GM19238 (cell line): ENCODE measurements at regions not wholly inside any gene's neighbourhood (a gene's known extent, or its start where the extent isn't known, plus 50 kb on each side); places are given as distances from the start of the nearest gene placed in this dataset.

Source experiments
- DNase-seq: peaks from one replicate; pipeline ENCODE4 v3.0.0; 2011; ENCODE audit warnings: low spot score; ENCODE audit not compliant: insufficient read length

GRCh38 chr3:18295171-18295920 lies 129.8 kb downstream of the SATB1 start:
- peak; percentile 37 for DNase-seq

DNA sequence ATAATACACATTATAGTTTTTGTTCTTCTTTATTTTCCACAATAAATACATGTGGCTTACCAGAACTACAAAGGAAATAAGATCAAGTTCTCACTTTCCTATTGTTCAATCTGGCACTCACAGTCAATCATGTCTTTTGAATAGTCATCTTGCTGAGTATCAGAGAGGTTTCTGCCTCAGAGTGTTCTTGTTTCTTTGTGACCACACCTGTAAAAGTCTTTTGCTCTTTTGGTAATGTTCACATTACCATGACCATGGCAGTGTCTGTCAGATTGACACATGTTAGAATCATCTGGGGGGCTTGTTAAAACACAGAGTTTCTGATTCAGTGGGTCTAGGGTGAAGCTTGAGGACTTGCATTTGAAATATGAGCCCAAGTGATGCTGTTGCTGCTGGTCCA lies 135.0 kb downstream of the SATB1 start:
- DNase-seq: no peak

DNA sequence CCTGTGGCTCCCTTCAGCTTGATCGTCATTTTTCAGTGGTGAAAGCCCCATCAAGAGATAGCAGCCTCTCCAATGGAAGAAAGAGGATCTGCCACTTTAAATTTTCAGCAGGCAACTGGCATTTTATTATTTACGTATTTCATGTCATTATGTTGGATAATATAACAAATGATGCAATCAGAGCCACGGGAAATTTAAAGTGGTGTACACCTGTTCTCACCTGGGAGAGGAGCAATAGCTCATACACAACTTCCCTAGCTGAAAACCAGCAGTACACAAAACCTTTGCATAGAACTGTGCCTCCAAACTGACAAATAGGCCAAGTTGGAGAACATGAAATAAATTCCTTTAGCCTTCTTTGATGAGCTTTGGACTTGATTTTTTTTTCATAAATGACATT lies 136.9 kb downstream of the SATB1 start:
- DNase-seq: no peak

- DNase-seq: no peak
Measured at GRCh38 chr3:18284716-18285115, 140.4 kb downstream of the SATB1 start.

DNA sequence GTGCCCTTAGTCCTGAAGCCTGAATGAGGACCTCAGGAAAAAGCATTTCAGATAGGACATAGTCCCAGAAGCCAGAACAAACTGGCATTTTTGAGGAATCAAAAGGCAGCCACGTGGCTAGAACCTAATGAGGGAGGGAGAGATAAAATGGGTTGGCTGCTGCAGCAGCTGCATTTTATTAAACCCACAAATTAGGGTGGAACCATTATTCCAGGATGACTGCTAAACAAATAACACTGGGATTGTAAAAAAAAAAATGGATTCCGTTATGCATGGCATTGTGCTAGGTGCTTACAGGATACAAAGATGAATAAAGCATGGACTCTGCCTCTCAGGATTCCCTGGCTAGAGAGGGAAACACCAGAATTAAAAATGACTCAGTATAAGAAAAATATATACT lies 141.5 kb downstream of the SATB1 start:
- DNase-seq: no peak

GRCh38 chr3:18282507-18282906 lies 142.6 kb downstream of the SATB1 start:
- no peak for DNase-seq

DNA sequence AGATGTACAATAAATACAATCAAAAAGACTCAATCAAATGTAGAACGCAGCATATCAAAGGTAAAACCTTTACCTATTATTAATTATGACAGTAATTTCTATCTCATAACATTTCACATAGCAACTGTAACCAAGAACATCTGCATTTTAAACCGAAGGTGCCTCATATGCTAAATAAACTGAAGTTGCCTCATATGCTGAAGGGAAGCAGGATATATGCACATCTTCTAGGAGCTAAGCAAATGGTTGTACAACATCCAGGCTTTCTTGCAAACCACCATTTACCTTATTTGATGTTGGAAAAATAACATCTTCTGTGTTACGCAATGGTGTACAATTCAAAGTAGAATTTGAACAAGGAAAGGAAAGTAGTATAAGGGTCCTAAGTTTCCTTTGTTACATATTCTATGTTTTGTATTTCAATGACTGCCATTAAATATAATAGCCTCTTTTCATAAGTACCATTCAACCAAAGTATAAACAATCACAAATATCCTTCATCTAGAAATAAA lies 145.9 kb downstream of the SATB1 start:
- DNase-seq: no peak

DNA sequence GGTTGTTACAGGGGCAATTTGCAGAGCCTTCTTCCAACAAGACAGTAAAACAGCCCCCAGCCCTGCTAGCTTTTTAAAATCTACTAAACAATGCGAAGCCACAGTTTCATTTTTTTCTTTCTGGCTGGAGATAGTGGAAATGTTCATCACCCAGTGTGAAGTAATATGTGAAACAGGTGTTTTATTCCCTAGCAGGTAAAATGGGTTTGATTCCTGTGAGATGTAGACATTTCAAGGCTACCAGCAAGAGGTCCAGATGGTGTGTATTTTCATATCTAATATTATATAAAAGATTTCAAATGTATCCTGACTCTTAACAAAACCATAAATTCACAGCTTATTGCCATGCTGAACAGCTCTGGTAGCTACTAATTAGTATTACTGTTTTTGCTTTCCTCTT lies 160.3 kb downstream of the SATB1 start:
- DNase-seq: no peak

DNA sequence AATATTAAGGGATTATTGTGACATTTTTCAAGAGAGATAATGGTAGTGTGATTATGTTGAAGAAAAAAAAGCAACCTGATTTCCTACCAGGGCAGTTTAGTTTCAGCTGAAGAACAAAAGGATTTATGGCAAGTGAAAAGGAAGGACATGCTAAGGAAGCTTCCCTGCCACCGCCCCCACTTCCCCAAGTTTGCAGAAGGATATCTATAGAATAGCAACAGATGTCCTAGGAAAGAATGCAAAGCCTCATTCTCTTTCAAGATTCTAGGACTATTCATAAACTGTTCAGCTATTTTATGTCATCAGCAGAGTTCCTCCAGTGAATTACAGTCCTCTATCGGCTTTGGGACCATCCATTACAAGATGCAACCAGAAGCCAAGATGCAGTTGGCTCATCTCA lies 160.8 kb downstream of the SATB1 start:
- no peak for DNase-seq

DNA sequence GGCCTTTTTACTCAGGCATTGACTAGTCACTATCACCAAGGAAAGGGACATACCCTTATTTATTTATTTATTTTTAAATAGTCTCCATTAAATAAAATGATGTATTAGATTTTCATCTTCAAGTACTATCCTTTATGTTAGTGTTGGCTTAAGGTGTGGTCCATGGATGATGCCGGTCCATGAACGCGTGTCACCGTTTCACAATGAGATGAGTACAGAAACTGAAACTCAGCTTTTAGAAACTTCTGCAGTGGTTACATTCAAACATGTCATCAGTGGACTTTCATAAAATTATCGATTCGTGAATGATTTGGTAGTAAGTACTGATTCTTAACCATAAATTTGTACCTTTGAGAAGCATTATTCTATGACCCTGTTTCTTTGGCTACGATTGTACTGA lies 166.6 kb downstream of the SATB1 start:
- DNase-seq: no peak

GRCh38 chr3:18252578-18252977 lies 172.6 kb downstream of the SATB1 start:
- no peak for DNase-seq

DNA sequence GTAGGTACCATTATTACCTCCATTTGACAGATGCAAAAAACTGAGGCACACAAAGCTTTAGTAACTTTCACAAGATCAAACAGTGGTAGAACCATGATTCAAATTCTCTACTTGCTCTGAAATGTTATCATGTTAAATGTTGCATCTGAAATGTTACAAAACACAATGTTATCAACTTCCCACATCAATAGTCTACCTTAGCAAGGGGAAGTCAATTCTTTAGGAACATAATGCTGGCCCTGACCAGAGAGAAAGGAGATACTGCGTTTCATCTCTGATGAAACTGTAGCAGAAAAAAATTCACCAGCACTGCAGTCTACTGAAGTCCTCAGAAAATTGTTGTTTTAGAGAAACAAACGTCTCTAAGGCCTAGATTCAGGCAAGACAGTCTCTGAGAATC lies 174.1 kb downstream of the SATB1 start:
- no peak for DNase-seq

GRCh38 chr3:18249126-18249525 lies 176.0 kb downstream of the SATB1 start:
- no peak for DNase-seq

GRCh38 chr3:18247776-18248310 lies 177.3 kb downstream of the SATB1 start:
- no peak for DNase-seq

GRCh38 chr3:18247139-18247695 lies 177.9 kb downstream of the SATB1 start:
- DNase-seq: no peak

GRCh38 chr3:18246336-18247060 lies 178.6 kb downstream of the SATB1 start:
- no peak for DNase-seq

GRCh38 chr3:18245721-18246120 lies 179.4 kb downstream of the SATB1 start:
- DNase-seq: no peak

DNA sequence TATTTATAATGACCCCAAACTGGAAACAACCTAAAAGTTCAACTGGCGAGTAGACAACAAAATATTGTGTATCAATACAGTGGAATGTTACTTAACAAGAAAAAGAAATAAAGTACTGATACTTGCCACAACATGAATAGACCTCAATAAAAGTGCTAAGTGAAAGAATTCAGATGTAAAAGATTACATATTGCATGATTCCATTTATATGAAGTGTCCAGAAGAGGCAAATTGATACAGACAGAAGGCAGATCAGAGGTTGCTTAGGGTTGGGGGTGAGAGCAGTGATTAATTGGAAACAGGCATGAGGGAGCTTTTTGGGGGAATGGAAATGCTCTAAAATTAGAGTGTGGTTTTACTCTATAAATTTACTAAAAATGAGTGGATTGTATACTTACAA lies 183.3 kb downstream of the SATB1 start:
- DNase-seq: no peak

DNA sequence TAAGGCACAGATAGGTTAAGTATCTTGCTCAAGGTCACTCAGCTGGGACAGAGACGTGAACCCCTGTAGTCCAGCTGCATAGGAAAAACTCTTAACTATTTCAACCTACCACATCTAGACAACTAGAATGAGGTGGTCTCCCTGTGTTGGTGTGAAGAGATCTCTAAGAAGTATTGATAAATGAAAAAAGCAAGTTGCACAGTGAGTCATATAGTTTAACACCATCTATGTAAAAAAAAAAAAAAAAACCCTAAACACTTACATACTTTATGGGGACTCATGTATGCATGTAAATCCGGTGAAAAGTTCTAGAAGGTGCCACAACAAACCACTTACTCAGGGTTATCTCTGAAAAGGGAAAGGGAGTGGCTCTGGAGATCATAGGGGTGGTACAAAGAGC lies 185.5 kb downstream of the SATB1 start:
- DNase-seq: no peak

DNA sequence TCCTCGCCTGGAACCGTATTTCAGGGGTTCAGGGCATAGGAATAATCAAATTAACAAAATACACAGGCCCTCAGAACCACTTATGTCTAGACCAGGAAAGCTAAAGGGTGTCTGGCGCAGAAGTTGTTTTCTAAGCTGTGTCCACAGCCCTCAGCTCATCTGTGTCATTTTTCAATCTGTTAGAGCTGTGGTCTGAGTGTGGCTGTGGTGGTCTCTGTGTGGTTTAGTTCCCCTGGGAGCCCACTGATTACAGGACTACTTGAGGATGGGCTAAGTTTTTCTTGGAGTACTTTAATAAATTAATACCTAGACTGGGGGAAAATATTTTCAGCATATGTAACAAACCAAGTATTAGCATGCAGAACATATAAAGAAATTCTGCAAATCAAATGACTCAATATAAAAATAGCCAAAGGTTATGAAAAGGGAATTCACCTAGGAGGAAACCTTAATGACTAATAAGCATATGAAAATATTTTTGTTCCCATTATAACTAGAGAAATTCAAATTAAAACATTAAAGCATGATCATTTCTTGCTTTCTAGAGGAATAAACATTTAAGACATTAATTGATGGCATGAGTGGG lies 186.3 kb downstream of the SATB1 start:
- DNase-seq: no peak

DNA sequence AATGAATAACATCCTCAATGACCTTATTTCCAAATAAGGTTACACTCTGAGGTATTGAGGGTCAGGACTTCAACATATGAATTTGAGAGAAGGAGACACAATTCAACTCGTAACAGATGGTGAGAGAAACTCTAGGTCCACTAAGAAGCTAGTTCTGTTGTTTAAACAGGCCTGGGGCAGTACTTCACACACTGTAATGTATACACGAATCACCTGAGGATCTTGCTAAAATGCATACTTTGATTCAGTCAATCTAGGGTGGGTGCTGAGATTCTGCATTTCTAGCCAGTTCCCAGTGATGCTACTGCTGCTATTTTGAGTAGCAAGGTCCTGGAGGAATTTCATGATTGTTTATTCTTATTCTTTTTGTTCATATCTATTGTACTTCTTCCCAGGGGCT lies 186.8 kb downstream of the SATB1 start:
- DNase-seq: no peak
